T-helper 1 cell (primary cell): ENCODE measurements at regions not wholly inside any gene's neighbourhood (a gene's known extent, or its start where the extent isn't known, plus 50 kb on each side); places are given as distances from the start of the nearest gene placed in this dataset.

Experiments used
- DNase-seq, 5 donors: peaks; one replicate each; pipeline ENCODE4 v3.0.0-alpha.2; 2012 to 2020

- DNase-seq, result no peak
Observed at GRCh38 chr2:52929412-52929811, 838.2 kb upstream of the CHAC2 start.

- DNase-seq, result no peak
Observed at GRCh38 chr2:52919673-52920072, 847.9 kb upstream of the CHAC2 start.

- DNase-seq, result no peak
Observed at GRCh38 chr2:52918551-52918950, 849.1 kb upstream of the CHAC2 start.

GRCh38 chr2:52916981-52917380 is 850.6 kb upstream of the CHAC2 start:
- no peak for DNase-seq

- DNase-seq, result no peak
Observed at GRCh38 chr2:52904355-52904891, 863.2 kb upstream of the CHAC2 start.

GRCh38 chr2:52897511-52898044 is 870.0 kb upstream of the CHAC2 start:
- DNase-seq, result no peak

GRCh38 chr2:52895726-52896340 is 871.8 kb upstream of the CHAC2 start:
- DNase-seq, result no peak

GRCh38 chr2:52886556-52886955 is 881.0 kb upstream of the CHAC2 start:
- no peak for DNase-seq

- no peak for DNase-seq
Observed at GRCh38 chr2:52884761-52885352, 882.7 kb upstream of the CHAC2 start.

- DNase-seq, result no peak
Observed at GRCh38 chr2:52882974-52883373, 884.6 kb upstream of the CHAC2 start.

- no peak for DNase-seq
Observed at GRCh38 chr2:52881606-52882005, 886.0 kb upstream of the CHAC2 start.

- DNase-seq, result no peak
Observed at GRCh38 chr2:52880872-52881271, 886.7 kb upstream of the CHAC2 start.

GRCh38 chr2:52879561-52879960 is 888.0 kb upstream of the CHAC2 start:
- DNase-seq, result no peak

GRCh38 chr2:52877703-52878102 is 889.9 kb upstream of the CHAC2 start:
- DNase-seq, result no peak

- no peak for DNase-seq
Observed at GRCh38 chr2:52874466-52875106, 893.0 kb upstream of the CHAC2 start.

- DNase-seq, result no peak
Observed at GRCh38 chr2:52862801-52863200, 904.8 kb upstream of the CHAC2 start.

GRCh38 chr2:52861596-52861995 is 906.0 kb upstream of the CHAC2 start:
- no peak for DNase-seq

GRCh38 chr2:52859065-52859464 is 908.5 kb upstream of the CHAC2 start:
- DNase-seq, result no peak

- no peak for DNase-seq
Observed at GRCh38 chr2:52857722-52858121, 909.9 kb upstream of the CHAC2 start.

GRCh38 chr2:52852006-52852405 is 915.6 kb upstream of the CHAC2 start:
- DNase-seq, result no peak

GRCh38 chr2:52844701-52845423 is 922.7 kb upstream of the CHAC2 start:
- no peak for DNase-seq

GRCh38 chr2:52835909-52836308 is 931.7 kb upstream of the CHAC2 start:
- no peak for DNase-seq

GRCh38 chr2:52831216-52831615 is 936.4 kb upstream of the CHAC2 start:
- DNase-seq, result no peak
